SU-DHL-6 (cell line): ENCODE measurements at regions not wholly inside any gene's neighbourhood (a gene's known extent, or its start where the extent isn't known, plus 50 kb on each side); places are given as distances from the start of the nearest gene placed in this dataset.

Source experiments
- EZH2phosphoT487 ChIP-seq: fragments of 200-600 bp; sonication (generic), shearing (Covaris generic); conservative IDR thresholded peaks from 2 replicates; pipeline ENCODE4 v1.6.1; 2018; ENCODE audit warnings: mild to moderate bottlenecking, antibody characterized with exemption, low read length, moderate library complexity, mixed read lengths
- TF ChIP-seq, protein P1 (sequence below): fragments of 200-600 bp; sonication (generic); IDR thresholded peaks from one replicate; pipeline ENCODE4 v1.5.1; 2017; ENCODE audit warnings: antibody characterized with exemption, mild to moderate bottlenecking, low read length, moderate library complexity; ENCODE audit not compliant: insufficient read depth, poor library complexity, severe bottlenecking

DNA sequence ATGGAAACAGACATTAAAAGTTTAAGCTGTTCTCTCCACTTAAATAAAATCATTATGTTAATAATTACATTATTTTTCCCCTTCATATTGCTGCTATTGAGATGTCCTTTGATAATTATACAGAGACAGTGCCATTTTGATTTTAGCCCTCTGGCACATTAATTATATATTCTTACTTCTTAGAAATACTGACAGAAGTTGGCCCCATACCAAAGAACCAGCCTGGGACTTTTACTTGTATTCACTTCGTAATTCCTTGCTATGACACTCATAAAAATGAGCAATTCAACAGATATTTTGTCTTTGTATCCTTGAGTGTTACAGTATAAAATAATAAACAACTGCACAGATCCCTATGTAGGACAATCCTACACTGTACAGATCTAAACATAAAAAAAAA lies 743.7 kb downstream of the TBC1D32 start:
- TF ChIP-seq, protein P1, sequence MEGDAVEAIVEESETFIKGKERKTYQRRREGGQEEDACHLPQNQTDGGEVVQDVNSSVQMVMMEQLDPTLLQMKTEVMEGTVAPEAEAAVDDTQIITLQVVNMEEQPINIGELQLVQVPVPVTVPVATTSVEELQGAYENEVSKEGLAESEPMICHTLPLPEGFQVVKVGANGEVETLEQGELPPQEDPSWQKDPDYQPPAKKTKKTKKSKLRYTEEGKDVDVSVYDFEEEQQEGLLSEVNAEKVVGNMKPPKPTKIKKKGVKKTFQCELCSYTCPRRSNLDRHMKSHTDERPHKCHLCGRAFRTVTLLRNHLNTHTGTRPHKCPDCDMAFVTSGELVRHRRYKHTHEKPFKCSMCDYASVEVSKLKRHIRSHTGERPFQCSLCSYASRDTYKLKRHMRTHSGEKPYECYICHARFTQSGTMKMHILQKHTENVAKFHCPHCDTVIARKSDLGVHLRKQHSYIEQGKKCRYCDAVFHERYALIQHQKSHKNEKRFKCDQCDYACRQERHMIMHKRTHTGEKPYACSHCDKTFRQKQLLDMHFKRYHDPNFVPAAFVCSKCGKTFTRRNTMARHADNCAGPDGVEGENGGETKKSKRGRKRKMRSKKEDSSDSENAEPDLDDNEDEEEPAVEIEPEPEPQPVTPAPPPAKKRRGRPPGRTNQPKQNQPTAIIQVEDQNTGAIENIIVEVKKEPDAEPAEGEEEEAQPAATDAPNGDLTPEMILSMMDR = no peak
- TF ChIP-seq EZH2phosphoT487 = no peak
